Endodermal cell (in vitro differentiated cells): ENCODE measurements at regions not wholly inside any gene's neighbourhood (a gene's known extent, or its start where the extent isn't known, plus 50 kb on each side); places are given as distances from the start of the nearest gene placed in this dataset.

Source experiments
- DNase-seq: peaks from one replicate; pipeline ENCODE4 v3.0.0-alpha.2; 2017
- H3K27ac ChIP-seq: 2 replicates; pipeline ENCODE4 v1.5.1; 2013; ENCODE audit warnings: mild to moderate bottlenecking, low read depth, low read length, moderate library complexity
- H3K27me3 ChIP-seq: 2 replicates; pipeline ENCODE4 v1.6.1; 2013; ENCODE audit warnings: mild to moderate bottlenecking, low read length, moderate library complexity; ENCODE audit not compliant: insufficient read depth, control insufficient read depth, poor library complexity, severe bottlenecking
- H3K36me3 ChIP-seq: 2 replicates; pipeline ENCODE4 v1.7.0; 2013; ENCODE audit warnings: mild to moderate bottlenecking, low read length, moderate library complexity; ENCODE audit not compliant: control insufficient read depth, insufficient read depth
- H3K4me1 ChIP-seq: one replicate; pipeline ENCODE4 v1.7.0; 2013; ENCODE audit warnings: low read length; ENCODE audit not compliant: control insufficient read depth, insufficient read depth
- H3K4me3 ChIP-seq: 2 replicates; pipeline ENCODE4 v1.5.1; 2013; ENCODE audit warnings: mild to moderate bottlenecking, low read length, moderate library complexity
- H3K9ac ChIP-seq: 2 replicates; pipeline ENCODE4 v1.6.1; 2013; ENCODE audit warnings: mild to moderate bottlenecking, low read length, moderate library complexity; ENCODE audit not compliant: poor library complexity, severe bottlenecking; ENCODE audit errors: extremely low read depth
- H3K9me3 ChIP-seq: 2 replicates; pipeline ENCODE4 v1.6.1; 2013; ENCODE audit warnings: mild to moderate bottlenecking, low read length, moderate library complexity; ENCODE audit not compliant: control insufficient read depth
- H3K27ac Mint-ChIP-seq: 2 replicates; pipeline ENCODE4 v1.8.0; 2020; ENCODE audit warnings: mixed read lengths
- H3K27me3 Mint-ChIP-seq: 2 replicates; pipeline ENCODE4 v1.8.0; 2021; ENCODE audit warnings: mild to moderate bottlenecking, mixed read lengths; ENCODE audit not compliant: insufficient read depth
- H3K36me3 Mint-ChIP-seq: 2 replicates; pipeline ENCODE4 v1.8.0; 2020; ENCODE audit warnings: low read depth, mixed read lengths
- H3K4me1 Mint-ChIP-seq: 2 replicates; pipeline ENCODE4 v1.8.0; 2020; ENCODE audit warnings: mixed read lengths
- H3K4me3 Mint-ChIP-seq: 2 replicates; pipeline ENCODE4 v1.8.0; 2020; ENCODE audit warnings: mild to moderate bottlenecking, moderate library complexity, mixed read lengths
- H3K9me3 Mint-ChIP-seq: 2 replicates; pipeline ENCODE4 v1.8.0; 2020; ENCODE audit warnings: mild to moderate bottlenecking, mixed read lengths
- CTCF ChIP-seq: fragments of 200-600 bp; sonication (generic); conservative IDR thresholded peaks from 2 replicates; pipeline ENCODE4 v1.5.0; 2021; ENCODE audit warnings: antibody characterized with exemption, mild to moderate bottlenecking
- WGBS, 2 experiments: methylation state at CpG; one replicate each; pipeline versions ENCODE4 v1.1.5 to v1.1.7; 2013; ENCODE audit warnings: missing lambda C conversion rate in 2 of 2, mixed read lengths in 1 of 2; ENCODE audit not compliant: insufficient coverage in 1 of 2, insufficient read length in 1 of 2; 5-methylcytosine and 5-hydroxymethylcytosine counted together

- H3K9me3 Mint-ChIP-seq, result no peaks in the 10 kb centered on the region
- no peaks in the 10 kb centered on the region for H3K27me3 Mint-ChIP-seq
- no peak overlapping the region for H3K27ac Mint-ChIP-seq
- H3K4me1 Mint-ChIP-seq, result peaks cover 4% of the 10 kb centered on the region
- 93% methylated on average over 1 of the region's 1 CpG; no CpG with 5 or more reads in 1 of the 2 experiments for WGBS, 2 experiments
- H3K9ac ChIP-seq, result no peak overlapping the region
- no peaks in the 10 kb centered on the region for H3K27me3 ChIP-seq
- H3K4me3 ChIP-seq, result no peak overlapping the region
- H3K9me3 ChIP-seq, result no peaks in the 10 kb centered on the region
- no peaks in the 10 kb centered on the region for H3K36me3 Mint-ChIP-seq
- H3K27ac ChIP-seq, result no peak overlapping the region
- H3K36me3 ChIP-seq, result no peaks in the 10 kb centered on the region
- no peak overlapping the region for H3K4me3 Mint-ChIP-seq
- H3K4me1 ChIP-seq, result no peaks in the 10 kb centered on the region
- TF ChIP-seq CTCF, result no peak
- no peak for DNase-seq
These were observed 286.6 kb upstream of the FLRT2 start for GRCh38 chr14:85243321-85243720.

- WGBS, 2 experiments, result 94 to 100% methylated on average over 1 to 3 of the region's 3 CpGs
- no peak overlapping the region for H3K9ac ChIP-seq
- TF ChIP-seq CTCF, result no peak
- no peak for DNase-seq
- no peak overlapping the region for H3K4me3 ChIP-seq
- H3K27ac ChIP-seq, result no peak overlapping the region
- H3K36me3 ChIP-seq, result no peaks in the 10 kb centered on the region
- peaks cover 5% of the 10 kb centered on the region for H3K4me1 ChIP-seq
- H3K27me3 ChIP-seq, result no peaks in the 10 kb centered on the region
- Mint-ChIP-seq H3K9me3 (no peaks in the 10 kb centered on the region), H3K4me1 (peaks cover 23% of the 10 kb centered on the region), H3K27me3 (no peaks in the 10 kb centered on the region), H3K4me3 (no peak overlapping the region), H3K36me3 (no peaks in the 10 kb centered on the region), H3K27ac (no peak overlapping the region)
- H3K9me3 ChIP-seq, result no peaks in the 10 kb centered on the region
These were observed 282.9 kb upstream of the FLRT2 start for GRCh38 chr14:85247071-85247470.

GRCh38 chr14:85248881-85249635 is 280.9 kb upstream of the FLRT2 start:
- no peak overlapping the region for H3K9ac ChIP-seq
- Mint-ChIP-seq H3K4me3 (no peak overlapping the region), H3K9me3 (no peaks in the 10 kb centered on the region), H3K27me3 (no peaks in the 10 kb centered on the region), H3K27ac (no peak overlapping the region), H3K4me1 (peaks cover 23% of the 10 kb centered on the region), H3K36me3 (no peaks in the 10 kb centered on the region)
- 91 to 97% methylated on average over 3 to 4 of the region's 4 CpGs for WGBS, 2 experiments
- TF ChIP-seq CTCF, result no peak
- H3K4me3 ChIP-seq, result no peak overlapping the region
- H3K4me1 ChIP-seq, result peaks cover 5% of the 10 kb centered on the region
- no peaks in the 10 kb centered on the region for H3K36me3 ChIP-seq
- no peak overlapping the region for H3K27ac ChIP-seq
- H3K9me3 ChIP-seq, result no peaks in the 10 kb centered on the region
- H3K27me3 ChIP-seq, result no peaks in the 10 kb centered on the region
- no peak for DNase-seq
